GM12891 (cell line): ENCODE measurements at regions not wholly inside any gene's neighbourhood (a gene's known extent, or its start where the extent isn't known, plus 50 kb on each side); places are given as distances from the start of the nearest gene placed in this dataset.
"Not testable (repeated sequence)": the region's sequence is repeated elsewhere in the genome, so short reads cannot be mapped to it uniquely, and the experiment has no call there.

Source experiments
- POLR2A ChIP-seq: IDR thresholded peaks from 2 replicates; pipeline ENCODE4 v1.6.1; 2011; ENCODE audit warnings: low read depth, low read length, control low read depth
- POLR2AphosphoS5 ChIP-seq: IDR thresholded peaks from 2 replicates; pipeline ENCODE4 v1.6.1; 2011; ENCODE audit warnings: low read depth, low read length, control low read depth
- POU2F2 ChIP-seq: IDR thresholded peaks from 2 replicates; pipeline ENCODE4 v1.6.1; 2011; ENCODE audit warnings: low read depth, mild to moderate bottlenecking, control low read depth, low read length, moderate library complexity
- SPI1 ChIP-seq: IDR thresholded peaks from 2 replicates; pipeline ENCODE4 v1.6.1; 2011; ENCODE audit warnings: low read depth, low read length, control low read depth
- TAF1 ChIP-seq: IDR thresholded peaks from 2 replicates; pipeline ENCODE4 v1.6.1; 2011; ENCODE audit warnings: low read depth, low read length, control low read depth

GRCh38 chr6:12554820-12555219 lies 161.7 kb upstream of the PHACTR1 start:
- not testable (repeated sequence) for TF ChIP-seq POLR2A, POLR2AphosphoS5, TAF1, SPI1, POU2F2
